Uterus (tissue), 2 donors: ENCODE measurements at regions not wholly inside any gene's neighbourhood (a gene's known extent, or its start where the extent isn't known, plus 50 kb on each side); places are given as distances from the start of the nearest gene placed in this dataset.

Experiments used
- POLR2A ChIP-seq, 2 donors: fragments of 450-650 bp; IDR thresholded peaks; one replicate each; pipeline ENCODE4 v1.6.1; 2016; ENCODE audit warnings: antibody characterized with exemption in 2 of 2, mild to moderate bottlenecking in 1 of 2, moderate library complexity in 1 of 2
- TF ChIP-seq, protein P1 (sequence below), 4 experiments: fragments of 200-600 bp in 2 of 4; fragments of 450-650 bp in 2 of 4; sonication (generic) in 2 of 4; IDR thresholded peaks; one replicate each; pipeline ENCODE4 v1.5.1; 2016 to 2019; ENCODE audit warnings: antibody characterized with exemption in 4 of 4, mild to moderate bottlenecking in 2 of 4, moderate library complexity in 1 of 4

- TF ChIP-seq, protein P1, sequence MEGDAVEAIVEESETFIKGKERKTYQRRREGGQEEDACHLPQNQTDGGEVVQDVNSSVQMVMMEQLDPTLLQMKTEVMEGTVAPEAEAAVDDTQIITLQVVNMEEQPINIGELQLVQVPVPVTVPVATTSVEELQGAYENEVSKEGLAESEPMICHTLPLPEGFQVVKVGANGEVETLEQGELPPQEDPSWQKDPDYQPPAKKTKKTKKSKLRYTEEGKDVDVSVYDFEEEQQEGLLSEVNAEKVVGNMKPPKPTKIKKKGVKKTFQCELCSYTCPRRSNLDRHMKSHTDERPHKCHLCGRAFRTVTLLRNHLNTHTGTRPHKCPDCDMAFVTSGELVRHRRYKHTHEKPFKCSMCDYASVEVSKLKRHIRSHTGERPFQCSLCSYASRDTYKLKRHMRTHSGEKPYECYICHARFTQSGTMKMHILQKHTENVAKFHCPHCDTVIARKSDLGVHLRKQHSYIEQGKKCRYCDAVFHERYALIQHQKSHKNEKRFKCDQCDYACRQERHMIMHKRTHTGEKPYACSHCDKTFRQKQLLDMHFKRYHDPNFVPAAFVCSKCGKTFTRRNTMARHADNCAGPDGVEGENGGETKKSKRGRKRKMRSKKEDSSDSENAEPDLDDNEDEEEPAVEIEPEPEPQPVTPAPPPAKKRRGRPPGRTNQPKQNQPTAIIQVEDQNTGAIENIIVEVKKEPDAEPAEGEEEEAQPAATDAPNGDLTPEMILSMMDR (IDR thresholded peaks at IDR 0.05): no peak
- no peak for TF ChIP-seq POLR2A (IDR thresholded peaks at IDR 0.05)
Measured at GRCh38 chr2:5449867-5450266, 242.3 kb upstream of the SOX11 start.
